ENCODE measurements at regions not wholly inside any gene's neighbourhood (a gene's known extent, or its start where the extent isn't known, plus 50 kb on each side); places are given as distances from the start of the nearest gene placed in this dataset.
A peak's percentile ranks its signal among the peaks of the same experiment; 100 is the strongest.

- Histone ChIP-seq H3K27ac (ENCODE audit: insufficient read length, low read depth, low read length) (no peak overlapping the region), H3K79me1 (ENCODE audit: insufficient read depth, low read depth, low read length, poor library complexity, severe bottlenecking) (no peaks in the 10 kb centered on the region), H3K14ac (ENCODE audit: insufficient read depth, low read length) (no peak overlapping the region), H2BK15ac (ENCODE audit: low read depth, low read length) (no peak overlapping the region), H3T11ph (ENCODE audit: low read length) (no peak overlapping the region), H3K27me3 (ENCODE audit: insufficient read depth, low read length) (no peaks in the 10 kb centered on the region), H3K56ac (ENCODE audit: insufficient read length, low read depth, low read length) (no peak overlapping the region), H2BK5ac (ENCODE audit: insufficient read length, low read length) (no peak overlapping the region), H4K8ac (replicated peaks; ENCODE audit: insufficient read length, low read depth, low read length) (no peak overlapping the region), H2BK12ac (ENCODE audit: insufficient read length, low read depth, low read length) (no peak overlapping the region), H3K9me3 (ENCODE audit: control insufficient read depth, low read depth, low read length) (no peaks in the 10 kb centered on the region), H3K23ac (ENCODE audit: insufficient read length, low read depth, low read length) (no peak overlapping the region), H2AFZ (ENCODE audit: low read length) (no peak overlapping the region), H3K79me2 (ENCODE audit: insufficient read depth, low read length) (no peaks in the 10 kb centered on the region), H2AK5ac (ENCODE audit: insufficient read length, low read length) (no peak overlapping the region), H3K4me1 (ENCODE audit: insufficient read depth, low read length) (no peaks in the 10 kb centered on the region), H3K4me2 (ENCODE audit: insufficient read depth, insufficient read length, low read length) (no peak overlapping the region), H4K20me1 (ENCODE audit: control insufficient read depth, insufficient read depth, insufficient read length) (no peaks in the 10 kb centered on the region), H4K5ac (ENCODE audit: insufficient read length, low read depth, low read length) (no peak overlapping the region), H3K23me2 (ENCODE audit: insufficient read length, low read depth, low read length, poor library complexity, severe bottlenecking) (no peaks in the 10 kb centered on the region), H3K9ac (ENCODE audit: extremely low read depth, insufficient read length, low read length) (no peak overlapping the region), H4K91ac (ENCODE audit: insufficient read length, low read depth, low read length) (no peak overlapping the region), H3K4ac (ENCODE audit: low read depth, low read length) (no peak overlapping the region), H2BK20ac (ENCODE audit: low read depth, low read length, poor library complexity, severe bottlenecking) (no peak overlapping the region), H2BK120ac (ENCODE audit: low read depth, low read length, poor library complexity, severe bottlenecking) (no peak overlapping the region), H3K18ac (ENCODE audit: insufficient read length, low read depth, low read length) (no peak overlapping the region)
- DNase-seq: no peak
- no CpG with 5 or more reads among the region's 4 CpGs for WGBS (ENCODE audit: extremely low coverage, insufficient read length, low lambda C conversion rate)
- Mint-ChIP-seq H3K9me3 (no peaks in the 10 kb centered on the region), H3K4me3 (no peak overlapping the region), H3K27ac (peak overlapping the region in 1 of 3 experiments; percentile 39; a peak in 1 of 7 replicates), H3K4me1 (peaks cover 8 to 25% of the 10 kb centered on the region in 2 experiments), H3K27me3 (ENCODE audit: low read depth) (no peaks in the 10 kb centered on the region), H3K36me3 (ENCODE audit: insufficient read depth in 1 of 3, low read depth in 3 of 3) (no peaks in the 10 kb centered on the region)
- no peak for TF ChIP-seq CTCF (conservative IDR thresholded peaks at IDR 0.05)
These were observed 167.1 kb upstream of the CIBAR2 start for GRCh38 chr16:85279402-85279801.

Measured in H9 (cell line).